Hematopoietic multipotent progenitor cell treated with erythropoietin and hydrocortisone succinate and interleukin-3 and kit ligand, for 17 days (in vitro differentiated cells): ENCODE measurements at regions not wholly inside any gene's neighbourhood (a gene's known extent, or its start where the extent isn't known, plus 50 kb on each side); places are given as distances from the start of the nearest gene placed in this dataset.
"Not testable (repeated sequence)": the region's sequence is repeated elsewhere in the genome, so short reads cannot be mapped to it uniquely, and the experiment has no call there.

ENCODE experiments used
- DNase-seq: peaks from one replicate; pipeline ENCODE4 v3.0.0-alpha.2; 2015; ENCODE audit warnings: low spot score

- no peak for DNase-seq
Observed at GRCh38 chr9:38342532-38342931, 50.0 kb upstream of the ALDH1B1 start.

GRCh38 chr9:38342096-38342495 is 50.4 kb upstream of the ALDH1B1 start:
- DNase-seq = no peak

DNA sequence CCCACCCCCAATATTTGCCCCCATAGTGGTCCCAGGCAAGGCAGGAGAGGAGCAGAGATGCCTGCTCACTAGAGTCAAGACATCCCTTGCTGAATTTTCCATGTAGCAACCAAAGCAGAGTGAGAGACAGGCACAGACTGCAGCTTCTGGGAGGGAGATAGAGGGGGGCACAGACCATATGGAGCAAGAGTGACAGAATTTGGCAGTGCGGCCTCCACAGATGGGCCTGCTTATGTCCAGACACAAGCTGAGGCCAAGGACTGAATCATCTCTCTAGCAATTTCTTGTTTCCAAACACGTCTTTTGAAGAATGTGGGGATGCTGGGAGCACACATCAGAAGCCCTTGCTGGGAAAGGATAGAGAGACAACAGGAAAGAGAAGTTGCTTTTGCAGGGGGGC is 53.0 kb upstream of the ALDH1B1 start:
- no peak for DNase-seq

- no peak for DNase-seq
Observed at GRCh38 chr9:38339087-38339486, 53.4 kb upstream of the ALDH1B1 start.

DNA sequence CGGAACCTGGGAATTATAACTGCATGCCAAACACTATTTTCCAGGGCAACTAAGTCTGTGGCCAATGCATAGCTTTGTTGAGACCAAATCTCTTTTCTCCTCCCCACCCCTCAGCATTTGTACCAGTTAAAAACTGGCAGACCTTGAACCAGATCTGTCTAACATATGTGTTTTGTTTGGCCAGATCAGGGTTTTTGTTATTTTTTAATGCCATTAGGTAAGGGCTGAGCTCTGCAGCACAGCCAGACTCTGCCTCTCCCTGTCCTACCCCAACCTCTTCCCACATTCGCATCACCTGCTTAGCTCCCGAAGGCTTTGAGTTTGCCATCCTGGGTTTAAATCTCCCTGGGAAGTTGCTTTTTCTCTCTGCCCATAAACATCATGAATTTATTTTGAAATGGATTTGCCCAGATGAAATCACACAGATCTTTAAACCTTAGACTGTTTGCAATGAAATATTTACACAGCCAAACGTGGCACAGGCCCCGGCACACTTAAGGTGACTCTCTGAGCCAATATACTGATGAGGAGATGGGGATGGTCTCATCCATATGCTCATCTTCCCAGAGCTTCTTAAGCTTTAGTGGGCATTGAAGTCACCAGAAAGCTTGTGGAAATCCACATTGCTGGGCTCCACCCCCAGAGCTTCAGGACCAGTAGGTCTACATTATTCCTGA is 54.0 kb upstream of the ALDH1B1 start:
- no peak for DNase-seq

DNA sequence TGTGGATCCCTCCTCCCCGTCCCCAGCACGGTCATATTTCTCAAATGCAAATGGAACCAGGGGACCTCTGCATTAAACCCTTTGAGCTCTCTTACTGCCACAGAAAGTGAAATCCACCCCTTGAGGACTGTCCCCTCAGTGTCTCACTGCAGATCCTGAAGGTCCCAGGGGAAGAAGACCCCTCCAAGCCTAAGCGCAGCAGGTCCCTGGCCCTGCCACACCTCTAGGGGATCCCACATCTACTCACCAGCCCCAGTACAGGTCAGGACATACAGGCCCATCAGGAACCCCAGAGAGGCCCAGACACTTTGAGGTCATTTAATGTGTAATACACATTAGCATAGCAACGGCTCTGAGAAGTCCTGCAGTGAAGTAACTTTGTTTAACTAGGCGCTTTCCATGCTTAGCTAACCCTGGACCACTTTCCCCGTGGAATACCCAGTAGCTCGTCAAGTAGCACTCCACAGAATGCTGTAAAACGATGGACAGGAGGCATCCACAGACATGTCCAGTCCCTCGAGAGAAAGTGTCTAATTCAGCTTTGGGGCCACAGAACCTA is 54.7 kb upstream of the ALDH1B1 start:
- no peak for DNase-seq

GRCh38 chr9:38337181-38337580 is 55.3 kb upstream of the ALDH1B1 start:
- no peak for DNase-seq

GRCh38 chr9:38336341-38336740 is 56.2 kb upstream of the ALDH1B1 start:
- no peak for DNase-seq

- no peak for DNase-seq
Observed at GRCh38 chr9:38335686-38336085, 56.8 kb upstream of the ALDH1B1 start.

GRCh38 chr9:38334234-38334633 is 58.3 kb upstream of the ALDH1B1 start:
- DNase-seq = no peak

DNA sequence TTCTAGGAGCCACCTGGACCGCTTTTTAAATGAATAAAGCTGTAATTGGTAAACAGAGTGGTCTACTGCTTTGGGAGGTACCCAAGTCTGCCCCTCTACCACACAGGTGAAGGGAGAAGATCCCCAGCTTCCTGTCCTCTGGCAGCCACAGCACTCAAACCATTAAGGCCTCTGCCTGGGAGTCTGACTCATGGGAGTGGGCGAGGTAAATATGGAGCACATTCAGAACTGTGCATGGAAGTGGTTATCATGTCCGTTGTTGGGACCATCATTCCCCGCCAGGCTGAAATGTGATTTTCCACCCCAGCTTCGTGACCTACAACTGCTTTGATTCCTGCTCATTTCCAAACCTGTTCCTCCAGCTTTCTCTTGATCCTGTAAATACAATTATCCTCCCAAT is 59.5 kb upstream of the ALDH1B1 start:
- DNase-seq = no peak

DNA sequence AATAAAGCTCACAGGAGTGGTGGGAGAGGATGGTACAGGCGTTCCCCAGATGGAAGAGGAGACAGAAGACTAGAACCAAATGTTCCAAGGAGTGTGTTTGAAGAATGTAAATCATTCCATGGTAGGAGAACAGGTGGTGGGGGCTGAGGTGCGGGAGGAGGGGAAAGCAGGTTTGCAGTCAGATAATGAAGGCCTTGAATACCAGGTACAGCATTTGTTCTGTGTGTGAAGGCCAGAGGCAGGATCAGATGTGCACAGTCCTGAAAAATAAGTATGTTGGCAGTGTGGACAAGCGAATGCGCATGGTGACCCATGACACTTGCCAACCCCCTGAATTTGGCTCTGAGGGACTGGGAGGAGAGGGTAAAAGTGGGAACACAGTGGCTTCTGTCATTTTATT is 59.9 kb upstream of the ALDH1B1 start:
- no peak for DNase-seq

GRCh38 chr9:38331141-38331540 is 61.4 kb upstream of the ALDH1B1 start:
- DNase-seq = no peak

GRCh38 chr9:38329968-38330367 is 62.5 kb upstream of the ALDH1B1 start:
- DNase-seq = no peak

DNA sequence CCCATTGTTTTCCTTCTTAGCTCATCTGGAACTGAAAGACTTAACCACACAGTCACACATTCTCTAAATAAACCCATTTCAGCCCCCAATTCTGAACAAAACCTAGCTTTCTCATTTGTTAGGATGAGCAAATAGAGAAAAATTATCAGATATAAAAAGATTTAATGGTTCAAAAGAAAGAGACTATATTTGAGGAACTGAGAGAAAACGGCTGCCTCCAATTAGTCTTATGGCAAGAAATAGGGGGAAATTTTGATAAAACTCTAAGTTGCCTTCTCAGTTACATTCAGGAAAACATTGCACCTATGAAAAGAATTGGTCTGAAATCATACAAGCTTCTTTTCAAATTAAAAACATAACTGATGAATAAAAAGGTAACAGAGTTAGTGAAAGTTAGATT is 63.7 kb upstream of the ALDH1B1 start:
- DNase-seq = no peak

DNA sequence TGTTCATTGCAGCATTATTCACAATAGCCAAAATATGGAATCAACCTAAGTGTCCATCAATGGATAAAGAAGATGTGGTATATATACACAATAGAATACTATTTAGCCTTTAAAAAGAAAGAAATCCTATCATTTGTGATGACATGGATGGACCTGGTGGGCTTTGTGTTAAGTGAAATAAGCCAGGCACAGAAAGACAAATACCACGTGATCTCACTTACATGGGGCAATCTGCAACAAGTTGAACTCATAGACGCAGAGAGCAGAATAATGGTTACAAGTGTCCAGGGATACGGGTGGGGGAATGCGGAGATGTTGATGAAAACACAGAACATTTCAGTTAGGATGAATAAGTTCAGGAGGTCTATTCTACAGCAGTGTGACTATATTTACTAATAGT is 66.4 kb upstream of the ALDH1B1 start:
- no peak for DNase-seq

- not testable (repeated sequence) for DNase-seq
Observed at GRCh38 chr9:38324213-38324612, 68.3 kb upstream of the ALDH1B1 start.

DNA sequence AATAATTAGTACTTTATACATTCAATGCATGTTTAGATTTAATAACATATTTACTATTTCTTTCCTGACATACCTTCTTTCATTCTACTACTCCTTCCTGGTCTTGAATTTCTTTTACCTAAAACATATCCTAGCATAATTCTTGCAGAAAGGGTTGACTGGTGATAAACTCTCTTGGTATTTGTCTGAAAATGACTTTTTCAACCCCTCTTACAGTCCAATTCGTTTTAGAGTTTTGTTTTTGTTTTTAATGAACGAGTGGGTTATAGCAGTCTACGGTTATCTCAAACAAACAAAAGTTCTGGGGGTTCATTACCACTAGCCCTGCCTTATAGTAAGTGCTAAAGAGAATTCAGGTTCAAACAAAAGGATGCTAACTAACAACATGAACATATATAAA is 69.6 kb upstream of the ALDH1B1 start:
- DNase-seq = no peak

- DNase-seq = no peak
Observed at GRCh38 chr9:38319496-38320173, 72.9 kb upstream of the ALDH1B1 start.

DNA sequence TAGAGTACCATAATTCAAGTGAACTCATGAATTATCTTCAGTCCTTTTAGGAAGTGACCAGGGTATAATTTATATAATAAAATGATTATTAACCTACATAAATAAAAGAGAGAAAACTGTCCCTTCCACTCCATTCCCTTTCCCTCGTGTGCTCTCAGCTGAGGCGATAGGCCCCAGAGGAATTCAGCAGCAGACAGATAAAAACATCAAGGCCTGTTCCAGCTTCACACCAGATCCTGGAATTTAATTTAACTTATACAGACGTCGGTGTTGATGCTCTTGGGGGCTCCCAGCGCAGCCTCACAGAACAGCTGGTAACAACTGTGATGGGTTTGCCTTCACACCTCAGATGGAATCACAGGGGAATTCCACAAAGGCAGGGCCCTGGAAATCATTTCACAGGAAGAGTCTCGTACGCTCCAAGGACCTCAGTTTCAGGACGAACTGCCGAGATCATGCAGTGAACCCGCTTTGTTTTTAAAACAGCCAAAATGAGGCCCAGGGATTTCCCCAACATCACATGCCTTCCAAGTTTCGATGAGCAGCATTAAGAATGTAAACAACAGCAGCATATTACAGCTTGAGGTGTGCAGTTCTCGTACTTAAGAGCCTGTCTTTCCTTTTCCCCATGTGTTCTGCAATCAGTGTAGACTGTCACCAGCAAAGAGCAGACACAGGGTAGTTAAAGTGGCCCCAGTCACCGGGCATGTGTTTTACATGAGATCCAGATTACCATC is 73.6 kb upstream of the ALDH1B1 start:
- no peak for DNase-seq

- no peak for DNase-seq
Observed at GRCh38 chr9:38316166-38316780, 76.2 kb upstream of the ALDH1B1 start.

DNA sequence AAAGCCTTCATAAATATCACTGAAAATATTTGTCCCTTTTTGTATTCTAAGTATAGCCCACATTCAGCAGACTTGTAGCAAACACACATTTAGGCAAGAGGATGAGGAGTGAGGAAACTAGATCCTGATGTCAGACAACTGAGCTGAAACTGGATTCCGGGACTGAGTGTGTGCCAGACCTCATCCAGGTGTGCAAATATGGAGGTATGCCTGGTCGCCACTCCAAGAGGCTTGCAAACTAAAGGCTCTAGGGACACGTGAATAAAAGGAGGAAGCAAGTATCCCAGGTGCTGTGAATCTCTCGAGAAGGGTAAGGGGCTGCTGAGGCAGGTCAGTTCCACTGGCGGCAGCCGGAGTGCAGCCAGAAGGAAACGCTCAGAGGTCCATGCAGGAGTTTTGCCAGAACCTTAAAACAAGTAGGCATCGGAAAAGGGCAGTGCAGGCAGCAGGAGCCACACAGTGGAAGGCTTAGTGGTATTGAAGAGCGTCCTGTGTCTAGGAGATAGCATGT is 77.4 kb upstream of the ALDH1B1 start:
- DNase-seq = no peak
